ENCODE measurements at regions not wholly inside any gene's neighbourhood (a gene's known extent, or its start where the extent isn't known, plus 50 kb on each side); places are given as distances from the start of the nearest gene placed in this dataset.

DNA sequence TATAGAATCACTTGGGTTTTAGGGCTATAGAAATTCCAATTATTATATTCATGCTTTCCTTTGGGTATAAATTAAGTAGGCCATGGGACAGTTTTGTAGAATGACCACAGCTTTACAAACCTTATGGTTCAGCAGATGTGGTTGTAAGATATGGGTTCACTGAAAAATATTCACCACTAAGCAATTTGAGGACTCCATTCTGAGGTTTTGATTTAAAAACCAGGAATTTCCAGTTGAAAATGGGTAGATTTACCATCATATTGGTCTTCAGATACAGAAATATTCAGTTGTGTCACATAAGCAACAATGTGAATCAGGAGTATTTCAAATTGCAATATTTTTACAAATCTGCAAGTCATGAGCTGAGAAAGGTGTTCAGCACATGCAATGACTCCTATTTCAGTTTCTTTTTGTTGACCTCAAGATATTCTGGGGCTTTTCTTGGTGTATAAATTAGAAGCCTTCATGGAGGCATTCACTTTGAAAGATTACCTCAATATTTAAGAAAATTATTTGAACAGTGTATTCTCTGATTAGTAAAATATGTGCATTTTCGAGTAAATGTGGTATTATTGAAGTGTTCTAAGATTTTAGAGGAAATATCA, 218.4 kb upstream of the HCCS start:
- no peak overlapping the region for H3K4me3 ChIP-seq (ENCODE audit: severe bottlenecking)
- no peaks in the 10 kb centered on the region for H3K9me3 ChIP-seq (ENCODE audit: severe bottlenecking)
- no peaks in the 10 kb centered on the region for H3K4me1 ChIP-seq (ENCODE audit: insufficient read depth, poor library complexity, severe bottlenecking)
- no peak overlapping the region for H3K27ac ChIP-seq (ENCODE audit: poor library complexity, severe bottlenecking)
- no peaks in the 10 kb centered on the region for H3K36me3 ChIP-seq (ENCODE audit: low read depth)
- ATAC-seq (ENCODE audit: low read depth), result no peak
- H3K27me3 ChIP-seq (ENCODE audit: insufficient read depth, poor library complexity, severe bottlenecking), result no peaks in the 10 kb centered on the region
- TF ChIP-seq, protein P1, sequence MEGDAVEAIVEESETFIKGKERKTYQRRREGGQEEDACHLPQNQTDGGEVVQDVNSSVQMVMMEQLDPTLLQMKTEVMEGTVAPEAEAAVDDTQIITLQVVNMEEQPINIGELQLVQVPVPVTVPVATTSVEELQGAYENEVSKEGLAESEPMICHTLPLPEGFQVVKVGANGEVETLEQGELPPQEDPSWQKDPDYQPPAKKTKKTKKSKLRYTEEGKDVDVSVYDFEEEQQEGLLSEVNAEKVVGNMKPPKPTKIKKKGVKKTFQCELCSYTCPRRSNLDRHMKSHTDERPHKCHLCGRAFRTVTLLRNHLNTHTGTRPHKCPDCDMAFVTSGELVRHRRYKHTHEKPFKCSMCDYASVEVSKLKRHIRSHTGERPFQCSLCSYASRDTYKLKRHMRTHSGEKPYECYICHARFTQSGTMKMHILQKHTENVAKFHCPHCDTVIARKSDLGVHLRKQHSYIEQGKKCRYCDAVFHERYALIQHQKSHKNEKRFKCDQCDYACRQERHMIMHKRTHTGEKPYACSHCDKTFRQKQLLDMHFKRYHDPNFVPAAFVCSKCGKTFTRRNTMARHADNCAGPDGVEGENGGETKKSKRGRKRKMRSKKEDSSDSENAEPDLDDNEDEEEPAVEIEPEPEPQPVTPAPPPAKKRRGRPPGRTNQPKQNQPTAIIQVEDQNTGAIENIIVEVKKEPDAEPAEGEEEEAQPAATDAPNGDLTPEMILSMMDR (IDR thresholded peaks at IDR 0.05; ENCODE audit: poor library complexity, severe bottlenecking), result no peak
- DNase-seq (ENCODE audit: low spot score), result no peak

DNA sequence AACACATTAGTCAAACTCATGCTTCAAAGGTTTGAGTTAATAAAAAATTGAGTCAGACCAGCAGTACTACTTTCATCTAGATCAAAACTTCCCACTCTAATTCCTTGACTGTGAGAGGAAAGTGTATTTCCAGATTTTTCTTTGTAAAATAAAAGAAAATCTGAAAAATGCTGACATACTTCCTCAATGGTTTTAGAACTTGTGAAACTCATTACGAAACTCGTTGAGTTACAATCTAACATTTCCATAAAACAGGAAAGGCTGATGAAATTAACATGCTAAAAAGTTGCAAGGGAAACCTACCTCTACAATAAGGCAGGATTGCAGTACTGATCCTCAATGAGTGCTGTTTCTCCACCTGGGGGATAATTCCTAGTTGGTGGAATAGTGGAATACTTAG, 217.8 kb upstream of the HCCS start:
- Histone ChIP-seq H3K36me3 (ENCODE audit: low read depth) (no peaks in the 10 kb centered on the region), H3K9me3 (ENCODE audit: severe bottlenecking) (no peaks in the 10 kb centered on the region), H3K4me3 (ENCODE audit: severe bottlenecking) (no peak overlapping the region), H3K27me3 (ENCODE audit: insufficient read depth, poor library complexity, severe bottlenecking) (no peaks in the 10 kb centered on the region), H3K4me1 (ENCODE audit: insufficient read depth, poor library complexity, severe bottlenecking) (no peaks in the 10 kb centered on the region), H3K27ac (ENCODE audit: poor library complexity, severe bottlenecking) (no peak overlapping the region)
- no peak for ATAC-seq (ENCODE audit: low read depth)
- DNase-seq (ENCODE audit: low spot score), result no peak
- TF ChIP-seq, protein P1 (IDR thresholded peaks at IDR 0.05; ENCODE audit: poor library complexity, severe bottlenecking), result no peak

DNA sequence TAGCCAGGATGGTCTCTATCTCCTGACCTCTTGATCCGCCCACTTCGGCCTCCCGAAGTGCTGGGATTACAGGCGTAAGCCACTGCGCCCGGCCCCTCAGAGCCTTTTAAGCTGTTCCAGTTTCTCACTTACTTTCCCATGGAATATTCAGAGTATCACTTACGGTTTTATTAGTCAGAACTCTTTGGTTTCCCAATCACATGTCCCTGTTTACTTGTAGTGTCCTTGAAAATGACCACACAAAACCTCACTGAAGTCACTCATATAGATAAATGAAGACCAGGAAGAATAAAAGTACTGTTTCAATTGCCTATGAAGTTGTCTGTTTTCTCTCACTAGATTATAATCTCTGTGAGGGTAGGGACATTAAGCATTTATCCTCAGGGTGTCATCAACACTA, 217.2 kb upstream of the HCCS start:
- TF ChIP-seq, protein P1 (IDR thresholded peaks at IDR 0.05; ENCODE audit: poor library complexity, severe bottlenecking), result no peak
- Histone ChIP-seq H3K9me3 (ENCODE audit: severe bottlenecking) (no peaks in the 10 kb centered on the region), H3K27me3 (ENCODE audit: insufficient read depth, poor library complexity, severe bottlenecking) (no peaks in the 10 kb centered on the region), H3K36me3 (ENCODE audit: low read depth) (no peaks in the 10 kb centered on the region), H3K4me3 (ENCODE audit: severe bottlenecking) (no peak overlapping the region), H3K4me1 (ENCODE audit: insufficient read depth, poor library complexity, severe bottlenecking) (no peaks in the 10 kb centered on the region), H3K27ac (ENCODE audit: poor library complexity, severe bottlenecking) (no peak overlapping the region)
- no peak for ATAC-seq (ENCODE audit: low read depth)
- no peak for DNase-seq (ENCODE audit: low spot score)

DNA sequence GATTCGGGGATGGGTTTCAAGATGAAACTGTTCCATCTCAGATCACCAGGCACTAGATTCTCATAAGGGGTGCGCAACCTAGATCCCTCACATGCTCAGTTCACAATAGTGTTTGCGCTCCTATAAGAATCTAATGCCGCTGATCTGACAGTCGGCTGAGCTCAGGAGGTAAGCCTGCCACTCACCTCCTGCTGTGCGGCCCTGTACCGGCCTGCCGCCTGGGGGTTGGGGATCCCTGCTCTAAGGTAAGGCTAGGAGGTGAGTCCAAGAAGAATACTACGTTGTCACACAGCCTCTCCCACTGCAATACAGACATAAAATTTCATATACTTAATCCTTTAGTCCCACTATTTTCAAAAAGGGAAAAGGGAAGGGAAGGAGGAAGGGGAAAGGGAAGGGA, 213.4 kb upstream of the HCCS start:
- no peaks in the 10 kb centered on the region for H3K9me3 ChIP-seq (ENCODE audit: severe bottlenecking)
- no peak overlapping the region for H3K4me3 ChIP-seq (ENCODE audit: severe bottlenecking)
- H3K4me1 ChIP-seq (ENCODE audit: insufficient read depth, poor library complexity, severe bottlenecking), result peaks cover 5% of the 10 kb centered on the region
- TF ChIP-seq, protein P1 (IDR thresholded peaks at IDR 0.05; ENCODE audit: poor library complexity, severe bottlenecking), result no peak
- DNase-seq (ENCODE audit: low spot score), result no peak
- no peaks in the 10 kb centered on the region for H3K27me3 ChIP-seq (ENCODE audit: insufficient read depth, poor library complexity, severe bottlenecking)
- no peaks in the 10 kb centered on the region for H3K36me3 ChIP-seq (ENCODE audit: low read depth)
- no peak for ATAC-seq (ENCODE audit: low read depth)
- H3K27ac ChIP-seq (ENCODE audit: poor library complexity, severe bottlenecking), result no peak overlapping the region

DNA sequence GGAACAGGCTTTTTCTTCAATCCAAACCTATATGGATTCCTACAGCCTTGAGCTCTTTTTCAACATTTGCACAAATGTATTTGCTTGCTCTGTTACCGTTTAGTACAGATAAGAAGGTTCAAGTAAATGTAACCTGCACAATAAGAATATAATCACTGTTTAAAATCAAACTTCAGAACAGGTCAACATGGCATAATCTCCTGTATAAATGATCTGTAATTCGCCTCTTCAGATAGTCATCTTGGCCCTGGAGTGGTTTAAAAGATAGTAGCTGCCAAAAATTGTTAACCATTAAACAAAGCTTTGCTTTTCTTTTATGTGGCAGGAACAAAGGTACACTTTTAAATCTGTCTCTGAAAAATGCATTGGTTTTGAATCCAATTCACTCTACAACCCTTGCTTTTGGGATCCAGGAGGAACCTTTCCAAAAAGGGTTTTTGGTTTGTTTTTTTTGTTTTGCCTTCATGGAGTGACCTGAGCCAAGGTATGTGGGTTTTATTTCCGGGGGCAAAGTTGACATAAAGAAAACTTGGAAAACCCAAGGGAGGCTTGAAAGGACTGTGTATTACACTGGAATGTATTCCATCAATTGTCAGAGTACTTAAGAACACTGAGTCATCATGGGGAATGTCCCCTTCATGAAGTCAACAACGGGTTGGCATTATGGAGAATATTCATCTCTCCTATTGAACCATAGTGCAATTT, 210.4 kb upstream of the HCCS start:
- Histone ChIP-seq H3K9me3 (ENCODE audit: severe bottlenecking) (no peaks in the 10 kb centered on the region), H3K27ac (ENCODE audit: poor library complexity, severe bottlenecking) (no peak overlapping the region), H3K4me1 (ENCODE audit: insufficient read depth, poor library complexity, severe bottlenecking) (peaks cover 5% of the 10 kb centered on the region), H3K4me3 (ENCODE audit: severe bottlenecking) (no peak overlapping the region), H3K36me3 (ENCODE audit: low read depth) (no peaks in the 10 kb centered on the region), H3K27me3 (ENCODE audit: insufficient read depth, poor library complexity, severe bottlenecking) (no peaks in the 10 kb centered on the region)
- DNase-seq (ENCODE audit: low spot score) (no peak), ATAC-seq (ENCODE audit: low read depth) (peak; percentile 48; the same call in 2 of the 3 replicates)
- TF ChIP-seq, protein P1 (IDR thresholded peaks at IDR 0.05; ENCODE audit: poor library complexity, severe bottlenecking), result no peak
